ENCODE measurements at regions not wholly inside any gene's neighbourhood (a gene's known extent, or its start where the extent isn't known, plus 50 kb on each side); places are given as distances from the start of the nearest gene placed in this dataset.

GRCh38 chr6:4397307-4397706, 261.9 kb upstream of the ECI2 start:
- TF ChIP-seq CTCF (IDR thresholded peaks at IDR 0.05; ENCODE audit: low read length) = no peak
- no peak for TF ChIP-seq EZH2 (IDR thresholded peaks at IDR 0.05; ENCODE audit: borderline replicate concordance, low read length)

Measured in OCI-LY1 (cell line).